Testis (tissue), 2 donors: ENCODE measurements at regions not wholly inside any gene's neighbourhood (a gene's known extent, or its start where the extent isn't known, plus 50 kb on each side); places are given as distances from the start of the nearest gene placed in this dataset.

Experiments
- POLR2A ChIP-seq: fragments of 450-650 bp; IDR thresholded peaks from one replicate; pipeline ENCODE4 v1.6.1; 2017; ENCODE audit warnings: antibody characterized with exemption, mild to moderate bottlenecking, moderate library complexity
- TF ChIP-seq, protein P1 (sequence below), 3 experiments: fragments of 450-650 bp in 2 of 3; fragments of 200-600 bp in 1 of 3; sonication (generic) in 1 of 3; IDR thresholded peaks; one replicate each; pipeline ENCODE4 v1.5.1; 2016 to 2019; ENCODE audit warnings: antibody characterized with exemption in 3 of 3, mild to moderate bottlenecking in 2 of 3, moderate library complexity in 1 of 3

- TF ChIP-seq, protein P1, sequence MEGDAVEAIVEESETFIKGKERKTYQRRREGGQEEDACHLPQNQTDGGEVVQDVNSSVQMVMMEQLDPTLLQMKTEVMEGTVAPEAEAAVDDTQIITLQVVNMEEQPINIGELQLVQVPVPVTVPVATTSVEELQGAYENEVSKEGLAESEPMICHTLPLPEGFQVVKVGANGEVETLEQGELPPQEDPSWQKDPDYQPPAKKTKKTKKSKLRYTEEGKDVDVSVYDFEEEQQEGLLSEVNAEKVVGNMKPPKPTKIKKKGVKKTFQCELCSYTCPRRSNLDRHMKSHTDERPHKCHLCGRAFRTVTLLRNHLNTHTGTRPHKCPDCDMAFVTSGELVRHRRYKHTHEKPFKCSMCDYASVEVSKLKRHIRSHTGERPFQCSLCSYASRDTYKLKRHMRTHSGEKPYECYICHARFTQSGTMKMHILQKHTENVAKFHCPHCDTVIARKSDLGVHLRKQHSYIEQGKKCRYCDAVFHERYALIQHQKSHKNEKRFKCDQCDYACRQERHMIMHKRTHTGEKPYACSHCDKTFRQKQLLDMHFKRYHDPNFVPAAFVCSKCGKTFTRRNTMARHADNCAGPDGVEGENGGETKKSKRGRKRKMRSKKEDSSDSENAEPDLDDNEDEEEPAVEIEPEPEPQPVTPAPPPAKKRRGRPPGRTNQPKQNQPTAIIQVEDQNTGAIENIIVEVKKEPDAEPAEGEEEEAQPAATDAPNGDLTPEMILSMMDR (IDR thresholded peaks at IDR 0.05), result no peak
- no peak for TF ChIP-seq POLR2A
Measured at GRCh38 chrX:147376601-147377422, 534.9 kb upstream of the FMR1 start.
